SK-N-SH (cell line): ENCODE measurements at regions not wholly inside any gene's neighbourhood (a gene's known extent, or its start where the extent isn't known, plus 50 kb on each side); places are given as distances from the start of the nearest gene placed in this dataset.

ENCODE experiments used
- CTCF ChIA-PET: fragments of 300-600, 350-600 bp; formaldehyde crosslinking; extraction: SDS; loops from one replicate; lab custom pipeline; 2021; lab: Yijun Ruan, JAX
- POLR2A ChIA-PET: fragments of 350-600 bp; sonication (Branson Sonifier 250); formaldehyde crosslinking; extraction: SDS; loops from one replicate; lab custom pipeline; 2020; ENCODE audit warnings: antibody characterized with exemption, inconsistent platforms; lab: Yijun Ruan, JAX
- DNase-seq: peaks from one replicate; pipeline ENCODE4 v3.0.0; 2012
- H2AFZ ChIP-seq: fragments of 200-600 bp; sonication (generic); 2 replicates; pipeline ENCODE4 v1.8.1; 2016; ENCODE audit warnings: antibody characterized with exemption, mild to moderate bottlenecking, low read depth
- H3F3A ChIP-seq: fragments of 200-600 bp; sonication (generic); replicated peaks from 2 replicates; pipeline ENCODE3; 2016; ENCODE audit warnings: antibody characterized with exemption, mild to moderate bottlenecking; ENCODE audit not compliant: insufficient read depth
- H3K27ac ChIP-seq, 2 experiments: fragments of 200-500 bp in 1 of 2; fragments of 200-600 bp in 1 of 2; sonication (Bioruptor generic) in 1 of 2; sonication (generic), shearing (Covaris generic) in 1 of 2; 2 replicates each; pipeline versions ENCODE4 v1.5.1 to v1.6.1; 2014 to 2016; ENCODE audit warnings: low read depth in 2 of 2, inconsistent platforms in 1 of 2, low read length in 1 of 2, mild to moderate bottlenecking in 1 of 2, mixed read lengths in 1 of 2
- H3K27me3 ChIP-seq: fragments of 200-600 bp; sonication (generic), shearing (Covaris generic); 2 replicates; pipeline ENCODE4 v1.6.1; 2016; ENCODE audit warnings: mixed run types; ENCODE audit not compliant: insufficient read depth
- H3K36me3 ChIP-seq, 2 experiments: fragments of 200-500 bp in 1 of 2; fragments of 200-600 bp in 1 of 2; sonication (Bioruptor generic) in 1 of 2; sonication (generic) in 1 of 2; replicated peaks in 1 of 2; 2 replicates each; pipeline versions ENCODE3 to v1.5.1; 2014 to 2016; ENCODE audit warnings: low read length in 1 of 2, mild to moderate bottlenecking in 1 of 2; ENCODE audit not compliant: insufficient read depth in 2 of 2, control insufficient read depth in 1 of 2
- H3K4me1 ChIP-seq, 2 experiments: fragments of 200-500 bp in 1 of 2; fragments of 200-600 bp in 1 of 2; sonication (Bioruptor generic) in 1 of 2; sonication (generic), shearing (Covaris generic) in 1 of 2; 2 replicates each; pipeline versions ENCODE4 v1.5.1 to v1.6.1; 2014 to 2016; ENCODE audit warnings: low read depth in 1 of 2, low read length in 1 of 2, mixed run types in 1 of 2; ENCODE audit not compliant: insufficient read depth in 2 of 2, control insufficient read depth in 1 of 2
- H3K4me2 ChIP-seq: fragments of 200-600 bp; sonication (generic), shearing (Covaris generic); 2 replicates; pipeline ENCODE4 v1.6.1; 2017; ENCODE audit warnings: mixed run types
- H3K4me3 ChIP-seq, 2 experiments: fragments of 200-500 bp in 1 of 2; fragments of 200-600 bp in 1 of 2; sonication (Bioruptor generic) in 1 of 2; sonication (generic), shearing (Covaris generic) in 1 of 2; 2 replicates each; pipeline versions ENCODE4 v1.5.1 to v1.8.1; 2014 to 2016; ENCODE audit warnings: low read depth in 2 of 2, inconsistent platforms in 1 of 2, low read length in 1 of 2, mild to moderate bottlenecking in 1 of 2, mixed read lengths in 1 of 2, moderate library complexity in 1 of 2
- H3K79me2 ChIP-seq: fragments of 200-600 bp; sonication (generic); 2 replicates; pipeline ENCODE4 v1.8.1; 2017; ENCODE audit warnings: mild to moderate bottlenecking; ENCODE audit not compliant: insufficient read depth
- H3K9ac ChIP-seq: fragments of 200-600 bp; sonication (generic); 2 replicates; pipeline ENCODE4 v1.6.1; 2017; ENCODE audit warnings: mixed run types
- H3K9me2 ChIP-seq: fragments of 200-600 bp; sonication (generic); 2 replicates; pipeline ENCODE4 v1.6.1; 2017; ENCODE audit warnings: mixed run types
- H3K9me3 ChIP-seq: fragments of 200-600 bp; sonication (generic); 2 replicates; pipeline ENCODE4 v1.6.1; 2017; ENCODE audit warnings: mixed run types, mild to moderate bottlenecking, moderate library complexity
- H4K20me1 ChIP-seq: fragments of 200-600 bp; sonication (generic); 2 replicates; pipeline ENCODE4 v1.6.1; 2017; ENCODE audit warnings: mild to moderate bottlenecking, mixed run types; ENCODE audit not compliant: insufficient read depth
- ELF1 ChIP-seq: IDR thresholded peaks from 2 replicates; pipeline ENCODE4 v1.4.0; 2012
- EP300 ChIP-seq, 2 experiments: IDR thresholded peaks; 2 replicates each; pipeline versions ENCODE4 v1.4.0 to v1.6.1; 2012; ENCODE audit warnings: borderline replicate concordance in 1 of 2, low read depth in 1 of 2, low read length in 1 of 2
- EZH2phosphoT487 ChIP-seq: fragments of 200-600 bp; sonication (generic); IDR thresholded peaks from 2 replicates; pipeline ENCODE4 v1.6.1; 2017; ENCODE audit warnings: low read depth, mixed run types, mild to moderate bottlenecking, antibody characterized with exemption, moderate library complexity, borderline replicate concordance
- GABPA ChIP-seq: IDR thresholded peaks from 2 replicates; pipeline ENCODE4 v1.4.0; 2012; ENCODE audit warnings: low read depth, mild to moderate bottlenecking
- GATA2 ChIP-seq: sonication (generic); formaldehyde crosslinking; IDR thresholded peaks from 2 replicates; pipeline ENCODE4 v1.5.0; 2020; ENCODE audit warnings: mild to moderate bottlenecking, missing genetic modification reagents
- JUND ChIP-seq: IDR thresholded peaks from 2 replicates; pipeline ENCODE4 v1.4.0; 2012
- MEF2A ChIP-seq: IDR thresholded peaks from 2 replicates; pipeline ENCODE4 v1.4.0; 2012; ENCODE audit warnings: low read depth, borderline replicate concordance
- NRF1 ChIP-seq: IDR thresholded peaks from 2 replicates; pipeline ENCODE4 v1.6.1; 2012; ENCODE audit warnings: low read depth, mild to moderate bottlenecking, low read length
- POLR2AphosphoS5 ChIP-seq: IDR thresholded peaks from 2 replicates; pipeline ENCODE4 v1.6.1; 2012; ENCODE audit warnings: low read depth, low read length
- RAD21 ChIP-seq: IDR thresholded peaks from 2 replicates; pipeline ENCODE4 v1.6.1; 2012; ENCODE audit warnings: mild to moderate bottlenecking, low read length
- RFX5 ChIP-seq: IDR thresholded peaks from 2 replicates; pipeline ENCODE4 v1.6.1; 2012; ENCODE audit warnings: mild to moderate bottlenecking, improper control_type of control experiment, low read length
- SMC3 ChIP-seq: IDR thresholded peaks from 2 replicates; pipeline ENCODE4 v1.6.1; 2012; ENCODE audit warnings: low read depth, low read length, improper control_type of control experiment
- TAF1 ChIP-seq: IDR thresholded peaks from 2 replicates; pipeline ENCODE4 v1.6.1; 2012; ENCODE audit warnings: low read depth, mild to moderate bottlenecking, low read length, moderate library complexity, borderline replicate concordance
- WGBS: methylation state at CpG from one replicate; pipeline ENCODE4 v1.1.6; 2017; ENCODE audit warnings: low lambda C conversion rate; 5-methylcytosine and 5-hydroxymethylcytosine counted together
- TF ChIP-seq, protein P1 (sequence below): fragments of 150-350 bp; IDR thresholded peaks from 2 replicates; pipeline ENCODE4 v1.6.1; 2016; ENCODE audit warnings: mild to moderate bottlenecking, low read depth, low read length
- TF ChIP-seq, protein P2 (sequence below): IDR thresholded peaks from 2 replicates; pipeline ENCODE4 v1.6.1; 2012; ENCODE audit warnings: mild to moderate bottlenecking, low read depth, low read length, moderate library complexity
- TF ChIP-seq, protein P3 (sequence below): fragments of 200-600 bp; sonication (generic); IDR thresholded peaks from 2 replicates; pipeline ENCODE4 v1.6.1; 2017; ENCODE audit warnings: antibody characterized with exemption, mild to moderate bottlenecking, moderate library complexity
- TF ChIP-seq, protein P4 (sequence below): fragments of 150-350 bp; IDR thresholded peaks from 2 replicates; pipeline ENCODE4 v1.6.1; 2017; ENCODE audit warnings: antibody characterized with exemption, low read length, low read depth, borderline replicate concordance
- TF ChIP-seq, protein P5 (sequence below): IDR thresholded peaks from 2 replicates; pipeline ENCODE4 v1.4.0; 2012; ENCODE audit warnings: low read depth, borderline replicate concordance

DNA sequence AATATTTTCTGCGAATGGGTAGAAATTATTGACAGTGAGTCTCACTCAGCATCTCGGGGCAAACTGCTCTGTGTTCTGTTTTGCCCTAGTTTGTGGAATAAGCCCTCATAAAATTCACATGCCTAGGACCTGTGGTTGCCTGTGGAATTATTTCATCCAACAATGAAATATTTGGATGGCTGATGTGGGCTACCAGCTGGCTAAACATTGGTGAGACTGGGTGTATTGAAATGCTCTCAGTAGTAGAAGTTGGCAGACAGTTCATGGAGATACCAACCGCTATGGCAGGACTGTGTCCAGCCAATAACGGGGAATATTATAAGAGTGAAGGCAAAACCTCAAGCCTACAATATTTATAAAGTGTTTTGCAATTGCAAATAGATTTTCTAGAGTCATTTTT lies 344.1 kb upstream of the RPS23 start:
- Histone ChIP-seq H3K4me1 (no peaks in the 10 kb centered on the region), H3K27ac (no peak overlapping the region), H3K9me3 (peaks cover 5% of the 10 kb centered on the region; the same call in 1 of the 2 replicates), H3K36me3 (no peaks in the 10 kb centered on the region), H3K79me2 (no peaks in the 10 kb centered on the region), H2AFZ (no peak overlapping the region), H3K4me2 (no peak overlapping the region), H3K9me2 (no peaks in the 10 kb centered on the region), H3K4me3 (no peak overlapping the region), H3F3A (no peaks in the 10 kb centered on the region), H4K20me1 (no peaks in the 10 kb centered on the region), H3K9ac (no peak overlapping the region), H3K27me3 (no peaks in the 10 kb centered on the region)
- DNase-seq = no peak
- POLR2A ChIA-PET = no interaction called here
- 57% methylated on average over 4 of the region's 4 CpGs for WGBS
- CTCF ChIA-PET = interaction anchor here (1.9 kb wide), 1 partner anchor 19 kb away, joined by 5 read pairs; no protein-coding TSS in a partner anchor
- TF ChIP-seq JUND (no peak), RFX5 (no peak), TAF1 (no peak), GATA2 (CRISPR knock-in tag) (no peak), NRF1 (no peak), POLR2AphosphoS5 (no peak)

DNA sequence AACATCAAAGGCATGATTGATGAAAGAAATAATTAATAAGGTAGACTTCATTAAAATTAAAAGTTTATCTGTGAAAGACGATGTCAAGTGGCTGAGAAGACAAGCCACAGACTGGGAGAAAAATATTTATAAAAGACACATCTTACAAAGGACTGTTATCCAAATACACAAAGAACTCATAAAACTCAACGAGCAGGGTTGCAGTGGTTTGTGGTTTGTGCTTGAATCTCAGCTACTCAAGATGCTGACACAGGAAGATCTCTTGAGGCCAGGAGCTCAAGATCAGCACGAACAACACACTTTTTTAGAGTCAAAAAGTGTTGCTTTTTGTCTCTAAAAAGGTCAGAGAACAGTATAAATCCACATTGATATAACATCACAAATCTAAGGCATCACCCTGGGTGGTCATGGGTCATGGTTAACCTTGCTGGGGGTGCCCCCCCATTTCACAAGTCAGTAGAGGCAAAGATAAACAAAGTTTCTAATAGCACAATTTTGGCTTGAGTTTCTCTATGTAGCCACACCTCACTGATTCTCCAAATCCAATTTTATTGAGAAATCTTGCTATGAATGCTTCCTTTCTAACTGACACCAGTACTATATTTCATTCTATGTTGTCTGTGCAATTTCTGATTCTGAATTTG lies 342.9 kb upstream of the RPS23 start:
- 42% methylated on average over 3 of the region's 3 CpGs for WGBS
- Histone ChIP-seq H3K27ac (no peak overlapping the region), H3K4me3 (no peak overlapping the region), H3K9me3 (peaks cover 5% of the 10 kb centered on the region; the same call in 1 of the 2 replicates), H3K9ac (no peak overlapping the region), H3F3A (no peaks in the 10 kb centered on the region), H3K4me2 (no peak overlapping the region), H2AFZ (no peak overlapping the region), H3K36me3 (no peaks in the 10 kb centered on the region), H3K27me3 (no peaks in the 10 kb centered on the region), H4K20me1 (no peaks in the 10 kb centered on the region), H3K79me2 (no peaks in the 10 kb centered on the region), H3K4me1 (no peaks in the 10 kb centered on the region), H3K9me2 (no peaks in the 10 kb centered on the region)
- TF ChIP-seq RAD21 (no peak), GABPA (no peak), NRF1 (no peak), ELF1 (no peak), EP300 (IDR thresholded peaks at IDR 0.05; ENCODE audit: borderline replicate concordance in 1 of 2, low read depth in 1 of 2, low read length in 1 of 2) (no peak), SMC3 (no peak), GATA2 (CRISPR knock-in tag) (no peak), EZH2phosphoT487 (no peak), JUND (no peak), MEF2A (no peak)
- TF ChIP-seq, protein P1, sequence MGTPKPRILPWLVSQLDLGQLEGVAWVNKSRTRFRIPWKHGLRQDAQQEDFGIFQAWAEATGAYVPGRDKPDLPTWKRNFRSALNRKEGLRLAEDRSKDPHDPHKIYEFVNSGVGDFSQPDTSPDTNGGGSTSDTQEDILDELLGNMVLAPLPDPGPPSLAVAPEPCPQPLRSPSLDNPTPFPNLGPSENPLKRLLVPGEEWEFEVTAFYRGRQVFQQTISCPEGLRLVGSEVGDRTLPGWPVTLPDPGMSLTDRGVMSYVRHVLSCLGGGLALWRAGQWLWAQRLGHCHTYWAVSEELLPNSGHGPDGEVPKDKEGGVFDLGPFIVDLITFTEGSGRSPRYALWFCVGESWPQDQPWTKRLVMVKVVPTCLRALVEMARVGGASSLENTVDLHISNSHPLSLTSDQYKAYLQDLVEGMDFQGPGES = no peak
- TF ChIP-seq, protein P2, sequence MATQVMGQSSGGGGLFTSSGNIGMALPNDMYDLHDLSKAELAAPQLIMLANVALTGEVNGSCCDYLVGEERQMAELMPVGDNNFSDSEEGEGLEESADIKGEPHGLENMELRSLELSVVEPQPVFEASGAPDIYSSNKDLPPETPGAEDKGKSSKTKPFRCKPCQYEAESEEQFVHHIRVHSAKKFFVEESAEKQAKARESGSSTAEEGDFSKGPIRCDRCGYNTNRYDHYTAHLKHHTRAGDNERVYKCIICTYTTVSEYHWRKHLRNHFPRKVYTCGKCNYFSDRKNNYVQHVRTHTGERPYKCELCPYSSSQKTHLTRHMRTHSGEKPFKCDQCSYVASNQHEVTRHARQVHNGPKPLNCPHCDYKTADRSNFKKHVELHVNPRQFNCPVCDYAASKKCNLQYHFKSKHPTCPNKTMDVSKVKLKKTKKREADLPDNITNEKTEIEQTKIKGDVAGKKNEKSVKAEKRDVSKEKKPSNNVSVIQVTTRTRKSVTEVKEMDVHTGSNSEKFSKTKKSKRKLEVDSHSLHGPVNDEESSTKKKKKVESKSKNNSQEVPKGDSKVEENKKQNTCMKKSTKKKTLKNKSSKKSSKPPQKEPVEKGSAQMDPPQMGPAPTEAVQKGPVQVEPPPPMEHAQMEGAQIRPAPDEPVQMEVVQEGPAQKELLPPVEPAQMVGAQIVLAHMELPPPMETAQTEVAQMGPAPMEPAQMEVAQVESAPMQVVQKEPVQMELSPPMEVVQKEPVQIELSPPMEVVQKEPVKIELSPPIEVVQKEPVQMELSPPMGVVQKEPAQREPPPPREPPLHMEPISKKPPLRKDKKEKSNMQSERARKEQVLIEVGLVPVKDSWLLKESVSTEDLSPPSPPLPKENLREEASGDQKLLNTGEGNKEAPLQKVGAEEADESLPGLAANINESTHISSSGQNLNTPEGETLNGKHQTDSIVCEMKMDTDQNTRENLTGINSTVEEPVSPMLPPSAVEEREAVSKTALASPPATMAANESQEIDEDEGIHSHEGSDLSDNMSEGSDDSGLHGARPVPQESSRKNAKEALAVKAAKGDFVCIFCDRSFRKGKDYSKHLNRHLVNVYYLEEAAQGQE = no peak
- TF ChIP-seq, protein P3, sequence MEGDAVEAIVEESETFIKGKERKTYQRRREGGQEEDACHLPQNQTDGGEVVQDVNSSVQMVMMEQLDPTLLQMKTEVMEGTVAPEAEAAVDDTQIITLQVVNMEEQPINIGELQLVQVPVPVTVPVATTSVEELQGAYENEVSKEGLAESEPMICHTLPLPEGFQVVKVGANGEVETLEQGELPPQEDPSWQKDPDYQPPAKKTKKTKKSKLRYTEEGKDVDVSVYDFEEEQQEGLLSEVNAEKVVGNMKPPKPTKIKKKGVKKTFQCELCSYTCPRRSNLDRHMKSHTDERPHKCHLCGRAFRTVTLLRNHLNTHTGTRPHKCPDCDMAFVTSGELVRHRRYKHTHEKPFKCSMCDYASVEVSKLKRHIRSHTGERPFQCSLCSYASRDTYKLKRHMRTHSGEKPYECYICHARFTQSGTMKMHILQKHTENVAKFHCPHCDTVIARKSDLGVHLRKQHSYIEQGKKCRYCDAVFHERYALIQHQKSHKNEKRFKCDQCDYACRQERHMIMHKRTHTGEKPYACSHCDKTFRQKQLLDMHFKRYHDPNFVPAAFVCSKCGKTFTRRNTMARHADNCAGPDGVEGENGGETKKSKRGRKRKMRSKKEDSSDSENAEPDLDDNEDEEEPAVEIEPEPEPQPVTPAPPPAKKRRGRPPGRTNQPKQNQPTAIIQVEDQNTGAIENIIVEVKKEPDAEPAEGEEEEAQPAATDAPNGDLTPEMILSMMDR = no peak
- TF ChIP-seq, protein P4, sequence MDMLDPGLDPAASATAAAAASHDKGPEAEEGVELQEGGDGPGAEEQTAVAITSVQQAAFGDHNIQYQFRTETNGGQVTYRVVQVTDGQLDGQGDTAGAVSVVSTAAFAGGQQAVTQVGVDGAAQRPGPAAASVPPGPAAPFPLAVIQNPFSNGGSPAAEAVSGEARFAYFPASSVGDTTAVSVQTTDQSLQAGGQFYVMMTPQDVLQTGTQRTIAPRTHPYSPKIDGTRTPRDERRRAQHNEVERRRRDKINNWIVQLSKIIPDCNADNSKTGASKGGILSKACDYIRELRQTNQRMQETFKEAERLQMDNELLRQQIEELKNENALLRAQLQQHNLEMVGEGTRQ = no peak
- TF ChIP-seq, protein P5, sequence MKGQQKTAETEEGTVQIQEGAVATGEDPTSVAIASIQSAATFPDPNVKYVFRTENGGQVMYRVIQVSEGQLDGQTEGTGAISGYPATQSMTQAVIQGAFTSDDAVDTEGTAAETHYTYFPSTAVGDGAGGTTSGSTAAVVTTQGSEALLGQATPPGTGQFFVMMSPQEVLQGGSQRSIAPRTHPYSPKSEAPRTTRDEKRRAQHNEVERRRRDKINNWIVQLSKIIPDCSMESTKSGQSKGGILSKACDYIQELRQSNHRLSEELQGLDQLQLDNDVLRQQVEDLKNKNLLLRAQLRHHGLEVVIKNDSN = no peak
- ChIA-PET CTCF (interaction anchor here (1.9 kb wide), 1 partner anchor 20 kb away, joined by 5 read pairs; no protein-coding TSS in a partner anchor), POLR2A (no interaction called here)
- no peak for DNase-seq
